Bronchial epithelial cell (primary cell): ENCODE measurements at regions not wholly inside any gene's neighbourhood (a gene's known extent, or its start where the extent isn't known, plus 50 kb on each side); places are given as distances from the start of the nearest gene placed in this dataset.
"Not testable (repeated sequence)": the region's sequence is repeated elsewhere in the genome, so short reads cannot be mapped to it uniquely, and the experiment has no call there.

Experiments used
- DNase-seq: peaks from one replicate; pipeline ENCODE4 v3.0.0-alpha.2; 2010; ENCODE audit warnings: low read depth
- FAIRE-seq: peaks from 2 replicates; lab custom pipeline; 2011; peaks lifted over from hg19 to GRCh38; lab: Jason Lieb, UNC
- H3K27me3 ChIP-seq: 2 replicates; pipeline ENCODE4 v1.5.1; 2011; ENCODE audit warnings: low read length; ENCODE audit not compliant: control insufficient read depth, insufficient read depth
- H3K36me3 ChIP-seq: 2 replicates; pipeline ENCODE4 v1.5.1; 2011; ENCODE audit warnings: low read length; ENCODE audit not compliant: control insufficient read depth, insufficient read depth
- H3K4me3 ChIP-seq: 2 replicates; pipeline ENCODE4 v1.5.1; 2011; ENCODE audit warnings: mild to moderate bottlenecking, low read depth, low read length, control low read depth
- CTCF ChIP-seq: IDR thresholded peaks from 2 replicates; pipeline ENCODE4 v1.5.1; 2011; ENCODE audit warnings: mild to moderate bottlenecking, moderate library complexity, low read length, control low read depth, inconsistent platforms; ENCODE audit not compliant: insufficient read depth, severe bottlenecking

GRCh38 chr13:48876289-48876688 is 99.4 kb upstream of the FNDC3A start:
- Histone ChIP-seq H3K36me3 (no peaks in the 10 kb centered on the region), H3K4me3 (no peak overlapping the region), H3K27me3 (peaks cover 10% of the 10 kb centered on the region)
- DNase-seq = no peak
- no peak for FAIRE-seq
- no peak for TF ChIP-seq CTCF

- Histone ChIP-seq H3K27me3 (peaks cover 7% of the 10 kb centered on the region), H3K4me3 (no peak overlapping the region), H3K36me3 (no peaks in the 10 kb centered on the region)
- DNase-seq (no peak), FAIRE-seq (no peak)
- no peak for TF ChIP-seq CTCF
Measured at GRCh38 chr13:48879432-48879831, 96.3 kb upstream of the FNDC3A start.

GRCh38 chr13:48879854-48880253 is 95.9 kb upstream of the FNDC3A start:
- TF ChIP-seq CTCF = no peak
- H3K36me3 ChIP-seq = no peaks in the 10 kb centered on the region
- peaks cover 7% of the 10 kb centered on the region for H3K27me3 ChIP-seq
- DNase-seq (no peak), FAIRE-seq (no peak)
- no peak overlapping the region for H3K4me3 ChIP-seq

- not testable (repeated sequence) for DNase-seq, H3K4me3 ChIP-seq, FAIRE-seq
Measured at GRCh38 chr13:48883786-48884185, 91.9 kb upstream of the FNDC3A start.

GRCh38 chr13:48885027-48885395 is 90.7 kb upstream of the FNDC3A start:
- FAIRE-seq = no peak
- DNase-seq = no peak
- no peak for TF ChIP-seq CTCF
- Histone ChIP-seq H3K27me3 (no peaks in the 10 kb centered on the region), H3K4me3 (no peak overlapping the region), H3K36me3 (no peaks in the 10 kb centered on the region)

More at GRCh38 chr13:48883786-48884185, 91.9 kb upstream of the FNDC3A start:
- not testable (repeated sequence) for H3K27me3 ChIP-seq, H3K36me3 ChIP-seq

- FAIRE-seq (no peak), DNase-seq (no peak)
- Histone ChIP-seq H3K36me3 (no peaks in the 10 kb centered on the region), H3K27me3 (no peaks in the 10 kb centered on the region), H3K4me3 (no peak overlapping the region)
- no peak for TF ChIP-seq CTCF
Measured at GRCh38 chr13:48888613-48889012, 87.1 kb upstream of the FNDC3A start.

- no peak for TF ChIP-seq CTCF
- Histone ChIP-seq H3K27me3 (no peaks in the 10 kb centered on the region), H3K4me3 (no peak overlapping the region), H3K36me3 (no peaks in the 10 kb centered on the region)
- DNase-seq = no peak
- FAIRE-seq = no peak
Measured at GRCh38 chr13:48890391-48890790, 85.3 kb upstream of the FNDC3A start.
